AG09309 (cell line): ENCODE measurements at regions not wholly inside any gene's neighbourhood (a gene's known extent, or its start where the extent isn't known, plus 50 kb on each side); places are given as distances from the start of the nearest gene placed in this dataset.

ENCODE experiments used
- DNase-seq: peaks from one replicate; pipeline ENCODE4 v3.0.0-alpha.2; 2010; ENCODE audit warnings: low read depth
- H3K4me3 ChIP-seq: 2 replicates; pipeline ENCODE4 v1.5.1; 2011; ENCODE audit warnings: mild to moderate bottlenecking, low read depth, low read length, moderate library complexity; ENCODE audit not compliant: control insufficient read depth
- CTCF ChIP-seq: IDR thresholded peaks from 2 replicates; pipeline ENCODE4 v1.5.1; 2011; ENCODE audit warnings: mild to moderate bottlenecking, low read depth, low read length, inconsistent platforms; ENCODE audit not compliant: insufficient read depth, control insufficient read depth; ENCODE audit errors: missing control alignments

GRCh38 chr1:91092503-91092902, 70.7 kb upstream of the ZNF644 start:
- DNase-seq, result no peak
- H3K4me3 ChIP-seq, result no peak overlapping the region
- no peak for TF ChIP-seq CTCF

- H3K4me3 ChIP-seq, result no peak overlapping the region
- no peak for TF ChIP-seq CTCF
- no peak for DNase-seq
Measured at GRCh38 chr1:91091812-91092211, 70.0 kb upstream of the ZNF644 start.

GRCh38 chr1:91080650-91081049, 58.8 kb upstream of the ZNF644 start:
- no peak for DNase-seq

DNA sequence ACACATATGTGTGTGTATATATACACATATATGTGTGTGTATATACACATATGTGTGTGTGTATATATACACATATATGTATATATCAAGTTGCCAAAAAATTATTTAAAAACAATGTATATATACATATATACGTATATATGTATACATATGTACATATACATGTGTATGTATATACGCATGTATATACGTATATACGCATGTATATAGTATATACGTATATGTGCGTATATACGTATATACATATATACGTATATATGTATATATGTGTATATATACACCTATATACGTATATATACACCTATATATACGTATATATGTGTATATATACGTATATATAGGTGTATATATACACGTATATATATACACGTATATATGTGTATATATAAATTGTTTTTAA, 57.0 kb upstream of the ZNF644 start:
- no peak overlapping the region for H3K4me3 ChIP-seq
- TF ChIP-seq CTCF, result no peak
- DNase-seq, result no peak

More at GRCh38 chr1:91080650-91081049, 58.8 kb upstream of the ZNF644 start:
- no peak overlapping the region for H3K4me3 ChIP-seq
- no peak for TF ChIP-seq CTCF

DNA sequence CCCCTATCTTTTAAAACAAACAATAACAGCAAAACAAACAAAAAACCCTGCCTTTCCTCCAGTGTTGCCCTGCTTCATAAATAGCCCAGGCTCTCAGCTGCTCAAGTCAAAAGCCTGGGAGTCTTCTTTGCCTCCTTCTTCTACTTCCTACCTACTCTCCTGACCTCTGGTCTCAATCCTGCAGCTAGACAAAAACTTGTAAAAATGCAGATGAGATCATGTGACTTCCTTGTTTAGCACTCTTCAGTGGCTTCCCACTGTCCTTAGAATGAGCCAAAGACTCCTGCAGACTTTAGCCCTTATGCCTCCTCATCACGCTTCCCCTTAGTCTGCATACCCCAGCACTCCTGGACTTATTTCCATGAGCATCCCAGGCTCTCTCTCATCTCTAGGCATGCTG, 55.0 kb upstream of the ZNF644 start:
- DNase-seq, result no peak
- no peak overlapping the region for H3K4me3 ChIP-seq
- no peak for TF ChIP-seq CTCF

DNA sequence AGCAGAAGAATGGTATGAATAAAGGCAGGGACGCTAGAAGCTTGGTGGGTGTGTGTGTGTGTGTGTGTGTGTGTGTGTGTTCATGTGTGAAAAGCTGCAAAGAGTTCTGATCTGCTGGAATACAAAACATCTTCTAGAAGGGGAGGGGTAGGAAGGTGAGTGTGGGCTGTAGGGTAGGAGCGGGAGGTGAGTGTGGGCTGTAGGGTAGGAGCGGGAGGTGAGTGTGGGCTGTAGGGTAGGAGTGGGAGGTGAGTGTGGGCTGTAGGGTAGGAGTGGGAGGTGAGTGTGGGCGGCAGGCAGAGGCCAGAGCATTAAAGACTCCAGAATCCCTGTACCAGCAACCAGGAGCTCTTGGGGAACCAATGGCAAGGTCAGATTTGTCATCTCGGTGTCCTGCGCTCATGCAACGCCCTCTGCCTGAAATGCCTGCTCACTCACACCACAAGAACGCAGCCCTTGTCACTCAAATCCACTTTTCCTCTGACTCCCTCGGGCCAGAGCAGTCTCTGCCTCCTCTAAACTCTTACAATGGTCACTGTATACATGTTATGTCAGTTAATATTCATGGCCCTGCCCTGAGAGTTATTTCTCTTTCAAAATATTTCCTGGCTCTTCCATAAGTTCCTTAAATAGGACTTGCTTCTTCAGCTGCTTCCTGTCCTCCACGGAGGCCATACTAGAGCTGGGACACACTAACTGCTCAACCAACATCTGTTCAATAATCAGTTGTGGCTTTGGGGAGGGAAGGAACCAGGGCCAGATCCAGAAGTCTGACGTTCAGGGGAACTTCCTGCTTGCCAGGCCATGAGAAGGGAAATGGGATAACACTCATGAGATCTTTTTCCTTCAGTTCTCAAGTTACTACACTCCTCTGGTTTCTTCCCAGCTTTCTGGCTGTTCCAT, 53.6 kb upstream of the ZNF644 start:
- TF ChIP-seq CTCF, result no peak
- H3K4me3 ChIP-seq, result no peak overlapping the region
- no peak for DNase-seq
